ENCODE measurements at regions not wholly inside any gene's neighbourhood (a gene's known extent, or its start where the extent isn't known, plus 50 kb on each side); places are given as distances from the start of the nearest gene placed in this dataset.
A peak's percentile ranks its signal among the peaks of the same experiment; 100 is the strongest.

DNA sequence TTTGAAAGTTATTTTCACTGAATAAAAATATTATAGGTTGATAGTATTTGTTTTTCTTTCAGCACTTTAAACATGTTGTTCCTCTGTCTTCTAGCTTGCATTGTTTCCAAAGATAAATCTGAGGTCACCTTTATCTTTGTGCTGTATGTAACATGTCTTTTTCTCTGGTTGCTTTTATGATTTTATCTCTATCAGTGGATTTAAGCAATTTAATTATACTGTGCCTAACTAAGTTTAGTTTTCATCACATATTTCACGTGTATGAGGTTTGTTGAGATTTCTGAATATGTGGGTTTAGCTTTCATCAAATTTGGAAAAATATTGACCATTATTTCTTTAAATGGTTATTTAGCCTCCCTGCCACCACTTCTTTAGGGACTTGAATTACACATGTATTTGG is 214.5 kb downstream of the SNX18 start:
- H3K4me1 Mint-ChIP-seq (ENCODE audit: low read depth): peaks cover 9% of the 10 kb centered on the region
- peaks cover 29% of the 10 kb centered on the region for H3K27me3 Mint-ChIP-seq (ENCODE audit: low read depth)
- H3K4me3 Mint-ChIP-seq: no peak overlapping the region
- peaks cover 6% of the 10 kb centered on the region for H3K36me3 Mint-ChIP-seq (ENCODE audit: low read depth)
- H3K9me3 Mint-ChIP-seq: peaks cover 6% of the 10 kb centered on the region
- no peak overlapping the region for H3K27ac Mint-ChIP-seq

GRCh38 chr5:54728588-54728915 is 211.0 kb downstream of the SNX18 start:
- Mint-ChIP-seq H3K36me3 (ENCODE audit: low read depth) (peaks cover 16% of the 10 kb centered on the region), H3K27me3 (ENCODE audit: low read depth) (peaks cover 31% of the 10 kb centered on the region), H3K9me3 (peaks cover 18% of the 10 kb centered on the region), H3K27ac (no peak overlapping the region), H3K4me3 (no peak overlapping the region), H3K4me1 (ENCODE audit: low read depth) (peaks cover 10% of the 10 kb centered on the region)

DNA sequence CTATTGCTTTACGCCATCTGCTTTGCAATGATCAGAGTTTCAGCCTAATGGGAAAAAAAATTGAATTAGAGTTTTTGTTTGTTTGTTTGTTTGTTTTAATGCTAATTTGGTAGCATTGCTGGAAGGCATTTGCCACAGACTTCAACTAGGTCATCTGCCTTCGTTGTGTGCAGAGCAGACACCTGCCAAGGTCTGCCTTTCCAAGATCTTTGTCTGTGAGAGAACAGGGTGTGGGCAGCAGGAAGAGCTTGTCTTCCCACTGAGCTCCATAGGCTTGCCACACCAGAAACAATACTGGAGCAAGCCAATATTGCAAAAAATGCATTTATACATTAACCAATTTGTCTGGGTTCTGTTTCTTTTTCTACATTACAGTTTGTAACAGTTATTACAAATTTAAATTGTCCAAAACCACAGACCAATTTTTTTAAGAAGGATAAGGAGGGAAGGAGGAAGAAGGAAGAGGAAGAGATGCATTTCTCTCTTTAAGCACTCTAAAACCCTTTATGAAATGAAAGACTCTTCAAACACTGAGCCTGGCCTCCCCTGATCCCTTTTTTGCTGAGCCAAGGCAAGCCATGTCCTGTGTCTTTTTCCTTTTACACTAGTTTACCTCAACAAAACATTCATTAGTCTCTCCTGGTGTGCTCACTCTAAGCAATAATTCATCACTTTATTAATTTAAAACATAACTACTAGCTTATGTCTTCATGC is 210.5 kb downstream of the SNX18 start:
- Mint-ChIP-seq H3K36me3 (ENCODE audit: low read depth) (peaks cover 17% of the 10 kb centered on the region), H3K4me1 (ENCODE audit: low read depth) (peaks cover 7% of the 10 kb centered on the region), H3K27ac (no peak overlapping the region), H3K27me3 (ENCODE audit: low read depth) (peaks cover 29% of the 10 kb centered on the region), H3K4me3 (no peak overlapping the region), H3K9me3 (peaks cover 23% of the 10 kb centered on the region)

GRCh38 chr5:54725391-54726280 is 208.1 kb downstream of the SNX18 start:
- H3K9me3 Mint-ChIP-seq: peaks cover 29% of the 10 kb centered on the region
- peaks cover 19% of the 10 kb centered on the region for H3K36me3 Mint-ChIP-seq (ENCODE audit: low read depth)
- H3K27ac Mint-ChIP-seq: no peak overlapping the region
- H3K27me3 Mint-ChIP-seq (ENCODE audit: low read depth): peaks cover 29% of the 10 kb centered on the region
- no peak overlapping the region for H3K4me3 Mint-ChIP-seq
- peaks cover 7% of the 10 kb centered on the region for H3K4me1 Mint-ChIP-seq (ENCODE audit: low read depth)

GRCh38 chr5:54722846-54723433 is 205.4 kb downstream of the SNX18 start:
- peaks cover 24% of the 10 kb centered on the region for H3K27me3 Mint-ChIP-seq (ENCODE audit: low read depth)
- no peak overlapping the region for H3K27ac Mint-ChIP-seq
- H3K4me3 Mint-ChIP-seq: no peak overlapping the region
- H3K36me3 Mint-ChIP-seq (ENCODE audit: low read depth): peaks cover 19% of the 10 kb centered on the region
- H3K4me1 Mint-ChIP-seq (ENCODE audit: low read depth): peaks cover 20% of the 10 kb centered on the region
- H3K9me3 Mint-ChIP-seq: peaks cover 25% of the 10 kb centered on the region

DNA sequence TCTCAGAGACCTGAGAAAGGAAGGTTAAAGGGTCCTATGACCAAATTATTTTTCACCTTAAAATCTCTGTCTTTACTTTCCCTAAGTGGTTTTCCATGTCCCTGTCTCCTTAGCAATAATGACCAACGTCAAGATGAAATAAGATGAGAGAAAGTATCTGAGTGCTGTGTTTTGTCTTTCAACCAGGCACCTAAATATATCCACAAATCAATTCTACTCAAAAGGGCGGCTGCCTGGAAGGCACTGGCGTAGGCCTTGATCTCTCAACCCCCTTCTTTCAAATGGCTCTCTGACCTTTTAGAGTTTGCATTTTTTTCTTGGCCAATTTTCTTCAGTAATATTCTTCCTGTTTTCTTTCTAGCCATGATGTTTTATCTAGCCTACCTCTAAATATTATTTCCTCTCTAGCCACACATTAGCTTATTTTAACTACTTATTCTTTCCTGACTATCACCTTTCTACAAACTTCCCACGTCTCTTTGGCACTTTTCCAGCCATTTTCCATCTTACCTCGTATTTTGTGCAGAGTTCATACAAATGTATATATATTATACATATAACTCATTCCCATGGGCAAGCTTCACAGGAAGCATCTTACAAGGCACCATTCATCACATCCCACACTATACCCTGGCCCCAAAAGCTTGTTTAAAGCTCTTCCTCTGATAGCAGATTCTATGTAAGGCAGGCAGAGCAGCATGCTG is 204.5 kb downstream of the SNX18 start:
- Mint-ChIP-seq H3K36me3 (ENCODE audit: low read depth) (peaks cover 19% of the 10 kb centered on the region), H3K27ac (no peak overlapping the region), H3K4me3 (no peak overlapping the region), H3K4me1 (ENCODE audit: low read depth) (peaks cover 28% of the 10 kb centered on the region), H3K27me3 (ENCODE audit: low read depth) (peaks cover 18% of the 10 kb centered on the region), H3K9me3 (peaks cover 24% of the 10 kb centered on the region)

DNA sequence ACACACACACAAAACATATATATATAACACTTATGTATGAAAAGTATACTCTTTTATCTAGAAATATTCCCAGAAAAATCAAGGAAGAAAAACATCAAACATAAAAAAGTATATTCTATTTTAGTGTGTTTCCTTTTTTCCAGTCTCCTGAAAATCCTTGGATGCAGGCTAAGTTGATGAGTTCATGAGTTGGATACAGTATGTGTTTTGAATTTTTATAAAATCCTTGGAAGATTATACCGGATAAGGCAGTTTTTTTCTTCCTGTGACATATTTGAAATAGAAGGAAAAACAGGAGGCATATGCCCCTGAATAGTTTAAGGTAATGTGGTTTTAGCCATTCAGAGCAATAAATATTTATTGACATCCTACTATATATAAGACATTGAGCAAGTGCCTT is 203.6 kb downstream of the SNX18 start:
- H3K36me3 Mint-ChIP-seq (ENCODE audit: low read depth): peaks cover 23% of the 10 kb centered on the region
- H3K4me1 Mint-ChIP-seq (ENCODE audit: low read depth): peaks cover 31% of the 10 kb centered on the region

GRCh38 chr5:54720341-54720740 is 202.8 kb downstream of the SNX18 start:
- peaks cover 12% of the 10 kb centered on the region for H3K27me3 Mint-ChIP-seq (ENCODE audit: low read depth)
- peaks cover 35% of the 10 kb centered on the region for H3K4me1 Mint-ChIP-seq (ENCODE audit: low read depth)
- H3K36me3 Mint-ChIP-seq (ENCODE audit: low read depth): peaks cover 27% of the 10 kb centered on the region
- no peak overlapping the region for H3K4me3 Mint-ChIP-seq
- peaks cover 36% of the 10 kb centered on the region for H3K9me3 Mint-ChIP-seq
- H3K27ac Mint-ChIP-seq: peak overlapping the region; percentile 67

More for the DNA sequence above, 203.6 kb downstream of the SNX18 start:
- Mint-ChIP-seq H3K27ac (no peak overlapping the region), H3K27me3 (ENCODE audit: low read depth) (peaks cover 12% of the 10 kb centered on the region), H3K9me3 (peaks cover 29% of the 10 kb centered on the region), H3K4me3 (no peak overlapping the region)

- H3K27ac Mint-ChIP-seq: peak overlapping the region; percentile 67
- H3K36me3 Mint-ChIP-seq (ENCODE audit: low read depth): peaks cover 22% of the 10 kb centered on the region
- H3K27me3 Mint-ChIP-seq (ENCODE audit: low read depth): peaks cover 9% of the 10 kb centered on the region
- no peak overlapping the region for H3K4me3 Mint-ChIP-seq
- H3K4me1 Mint-ChIP-seq (ENCODE audit: low read depth): peaks cover 33% of the 10 kb centered on the region
- peaks cover 40% of the 10 kb centered on the region for H3K9me3 Mint-ChIP-seq
Measured at GRCh38 chr5:54719384-54720283, 202.1 kb downstream of the SNX18 start.

- H3K4me3 Mint-ChIP-seq: no peak overlapping the region
- H3K27me3 Mint-ChIP-seq (ENCODE audit: low read depth): peaks cover 3% of the 10 kb centered on the region
- peaks cover 23% of the 10 kb centered on the region for H3K36me3 Mint-ChIP-seq (ENCODE audit: low read depth)
- H3K9me3 Mint-ChIP-seq: peaks cover 42% of the 10 kb centered on the region
- H3K4me1 Mint-ChIP-seq (ENCODE audit: low read depth): peaks cover 33% of the 10 kb centered on the region
- peak overlapping the region; percentile 75 for H3K27ac Mint-ChIP-seq
Measured at GRCh38 chr5:54718656-54719055, 201.1 kb downstream of the SNX18 start.

DNA sequence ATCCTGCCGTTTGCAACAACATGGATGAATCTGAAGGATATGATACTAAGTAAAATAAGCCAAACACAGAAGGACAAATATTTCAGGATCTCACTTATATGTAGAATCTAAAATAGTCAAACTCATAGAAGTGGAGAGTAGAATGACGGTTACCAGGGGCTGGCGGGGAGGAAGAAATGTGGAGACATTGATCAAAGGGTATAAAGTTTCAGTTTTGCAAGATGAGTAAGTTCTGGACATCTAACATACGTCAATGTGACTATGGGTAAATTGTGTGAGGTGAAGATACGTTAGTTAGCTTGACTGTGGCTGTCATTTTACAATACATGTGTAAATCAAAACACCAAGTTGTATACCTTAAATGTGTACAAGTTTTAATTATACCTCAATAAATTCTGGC is 200.3 kb downstream of the SNX18 start:
- peaks cover 33% of the 10 kb centered on the region for H3K4me1 Mint-ChIP-seq (ENCODE audit: low read depth)
- H3K4me3 Mint-ChIP-seq: peak overlapping the region; percentile 20
- no peaks in the 10 kb centered on the region for H3K27me3 Mint-ChIP-seq (ENCODE audit: low read depth)
- H3K27ac Mint-ChIP-seq: peak overlapping the region; percentile 75
- H3K36me3 Mint-ChIP-seq (ENCODE audit: low read depth): peaks cover 21% of the 10 kb centered on the region
- peaks cover 42% of the 10 kb centered on the region for H3K9me3 Mint-ChIP-seq

DNA sequence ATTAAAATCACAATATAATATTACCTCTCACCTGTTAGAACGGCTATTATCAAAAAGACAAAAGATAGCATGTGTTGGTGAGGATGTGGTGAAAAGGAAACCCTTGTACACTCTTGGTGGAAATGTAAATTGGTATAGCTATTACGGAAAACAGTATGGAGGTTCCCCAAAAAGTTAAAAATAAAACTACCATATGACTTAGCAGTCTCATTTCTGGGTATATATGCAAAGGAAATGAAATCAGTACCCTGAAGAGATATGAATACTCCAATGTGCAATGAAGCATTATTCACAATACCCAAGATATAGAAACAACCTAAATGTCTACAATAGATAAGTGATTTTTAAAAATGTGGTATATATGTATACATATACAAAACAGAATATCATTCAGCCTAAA is 199.9 kb downstream of the SNX18 start:
- peak overlapping the region; percentile 75 for H3K27ac Mint-ChIP-seq
- H3K9me3 Mint-ChIP-seq: peaks cover 41% of the 10 kb centered on the region
- no peaks in the 10 kb centered on the region for H3K27me3 Mint-ChIP-seq (ENCODE audit: low read depth)
- H3K36me3 Mint-ChIP-seq (ENCODE audit: low read depth): peaks cover 20% of the 10 kb centered on the region
- H3K4me3 Mint-ChIP-seq: peak overlapping the region; percentile 20
- peaks cover 33% of the 10 kb centered on the region for H3K4me1 Mint-ChIP-seq (ENCODE audit: low read depth)

DNA sequence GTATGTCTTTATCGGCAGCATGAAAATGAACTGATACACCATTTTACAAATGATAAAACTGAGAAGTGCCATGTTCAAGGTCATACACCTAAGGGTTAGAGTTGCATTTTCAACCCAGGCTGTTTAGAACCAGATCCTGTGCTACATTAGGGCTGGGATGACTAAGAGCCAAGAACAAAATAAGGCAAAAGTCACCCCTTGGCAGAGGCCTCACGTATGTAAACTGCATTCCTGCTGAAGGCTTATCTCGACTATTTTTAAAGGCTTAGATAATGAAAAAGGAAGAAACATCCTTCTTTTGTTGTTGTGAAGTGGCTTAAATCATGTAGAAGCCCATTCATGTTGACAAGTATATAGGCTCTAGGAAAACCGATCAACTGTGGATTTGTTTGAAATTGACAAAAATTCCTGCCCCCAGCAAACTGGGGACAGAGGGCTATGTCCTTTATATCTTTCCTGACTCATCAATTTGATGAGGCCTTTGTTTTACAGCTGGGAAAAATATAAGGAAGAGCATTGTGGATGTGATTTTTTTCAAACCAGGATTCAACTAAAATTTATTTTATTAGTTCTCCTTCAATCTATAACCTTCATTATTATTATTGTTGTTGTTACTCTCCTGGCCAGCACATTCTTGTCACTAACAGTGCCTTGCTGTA is 196.5 kb downstream of the SNX18 start:
- H3K4me3 Mint-ChIP-seq: no peak overlapping the region
- peaks cover 22% of the 10 kb centered on the region for H3K4me1 Mint-ChIP-seq (ENCODE audit: low read depth)
- peaks cover 11% of the 10 kb centered on the region for H3K27me3 Mint-ChIP-seq (ENCODE audit: low read depth)
- peaks cover 50% of the 10 kb centered on the region for H3K9me3 Mint-ChIP-seq
- H3K36me3 Mint-ChIP-seq (ENCODE audit: low read depth): peaks cover 24% of the 10 kb centered on the region
- H3K27ac Mint-ChIP-seq: no peak overlapping the region
